Gastroesophageal sphincter (tissue), 3 donors: ENCODE measurements at regions not wholly inside any gene's neighbourhood (a gene's known extent, or its start where the extent isn't known, plus 50 kb on each side); places are given as distances from the start of the nearest gene placed in this dataset.

Source experiments
- EP300 ChIP-seq: sonication (generic); formaldehyde crosslinking; IDR thresholded peaks from one replicate; pipeline ENCODE4 v1.6.1; 2017; ENCODE audit warnings: antibody characterized with exemption, mild to moderate bottlenecking
- POLR2A ChIP-seq, 2 donors: fragments of 450-650 bp; IDR thresholded peaks; one replicate each; pipeline ENCODE4 v1.6.1; 2017; ENCODE audit warnings: antibody characterized with exemption in 2 of 2, mild to moderate bottlenecking in 2 of 2, moderate library complexity in 1 of 2
- POLR2AphosphoS5 ChIP-seq: sonication (generic); formaldehyde crosslinking; IDR thresholded peaks from one replicate; pipeline ENCODE4 v1.6.1; 2017; ENCODE audit warnings: antibody characterized with exemption
- TF ChIP-seq, protein P1 (sequence below), 4 experiments: fragments of 200-600 bp in 2 of 4; fragments of 450-650 bp in 2 of 4; sonication (generic) in 1 of 4; IDR thresholded peaks; one replicate each; pipeline ENCODE4 v1.5.1; 2017 to 2019; ENCODE audit warnings: antibody characterized with exemption in 4 of 4, mild to moderate bottlenecking in 2 of 4, moderate library complexity in 2 of 4

DNA sequence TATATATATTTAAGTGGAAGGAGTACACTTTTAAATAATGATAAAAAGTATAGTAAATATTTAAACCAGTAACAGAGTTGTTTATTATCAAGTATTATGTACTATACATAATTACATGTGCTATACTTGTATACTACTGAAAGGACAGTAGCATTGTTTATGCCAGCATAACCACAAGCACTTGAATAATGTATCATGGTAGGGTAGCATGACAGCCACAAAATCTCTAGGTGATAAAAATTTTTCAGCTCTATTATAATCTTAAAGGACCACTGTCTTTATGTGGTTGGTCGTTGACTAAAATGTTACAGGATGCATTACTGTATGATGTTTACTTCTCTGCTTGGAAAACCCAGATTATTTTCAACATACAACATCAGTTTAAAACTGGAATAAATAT lies 349.2 kb downstream of the CASP12 start:
- TF ChIP-seq POLR2AphosphoS5 (no peak), POLR2A (IDR thresholded peaks at IDR 0.05) (no peak), EP300 (no peak)
- TF ChIP-seq, protein P1, sequence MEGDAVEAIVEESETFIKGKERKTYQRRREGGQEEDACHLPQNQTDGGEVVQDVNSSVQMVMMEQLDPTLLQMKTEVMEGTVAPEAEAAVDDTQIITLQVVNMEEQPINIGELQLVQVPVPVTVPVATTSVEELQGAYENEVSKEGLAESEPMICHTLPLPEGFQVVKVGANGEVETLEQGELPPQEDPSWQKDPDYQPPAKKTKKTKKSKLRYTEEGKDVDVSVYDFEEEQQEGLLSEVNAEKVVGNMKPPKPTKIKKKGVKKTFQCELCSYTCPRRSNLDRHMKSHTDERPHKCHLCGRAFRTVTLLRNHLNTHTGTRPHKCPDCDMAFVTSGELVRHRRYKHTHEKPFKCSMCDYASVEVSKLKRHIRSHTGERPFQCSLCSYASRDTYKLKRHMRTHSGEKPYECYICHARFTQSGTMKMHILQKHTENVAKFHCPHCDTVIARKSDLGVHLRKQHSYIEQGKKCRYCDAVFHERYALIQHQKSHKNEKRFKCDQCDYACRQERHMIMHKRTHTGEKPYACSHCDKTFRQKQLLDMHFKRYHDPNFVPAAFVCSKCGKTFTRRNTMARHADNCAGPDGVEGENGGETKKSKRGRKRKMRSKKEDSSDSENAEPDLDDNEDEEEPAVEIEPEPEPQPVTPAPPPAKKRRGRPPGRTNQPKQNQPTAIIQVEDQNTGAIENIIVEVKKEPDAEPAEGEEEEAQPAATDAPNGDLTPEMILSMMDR (IDR thresholded peaks at IDR 0.05), result no peak
